Smooth muscle cell (in vitro differentiated cells): ENCODE measurements at regions not wholly inside any gene's neighbourhood (a gene's known extent, or its start where the extent isn't known, plus 50 kb on each side); places are given as distances from the start of the nearest gene placed in this dataset.

Experiments
- DNase-seq: peaks from one replicate; lab custom pipeline; 2025; ENCODE audit not compliant: unreplicated experiment; lab: John Stamatoyannopoulos, UW
- H2AFZ ChIP-seq: fragments of 200-600 bp; sonication (generic); 2 replicates; pipeline ENCODE4 v1.6.0; 2016; ENCODE audit warnings: antibody characterized with exemption, low read depth, mild to moderate bottlenecking
- H3F3A ChIP-seq: fragments of 200-600 bp; sonication (generic); 2 replicates; pipeline ENCODE4 v1.6.0; 2017; ENCODE audit warnings: antibody characterized with exemption, low read depth
- H3K27ac ChIP-seq: fragments of 200-600 bp; sonication (generic); 2 replicates; pipeline ENCODE4 v1.5.1; 2016; ENCODE audit warnings: low read depth, mild to moderate bottlenecking
- H3K27me3 ChIP-seq: fragments of 200-600 bp; sonication (generic); 2 replicates; pipeline ENCODE4 v1.6.1; 2016; ENCODE audit warnings: low read depth, mild to moderate bottlenecking
- H3K36me3 ChIP-seq: fragments of 200-600 bp; sonication (generic); 2 replicates; pipeline ENCODE4 v1.5.1; 2016; ENCODE audit warnings: low read depth
- H3K4me1 ChIP-seq: fragments of 200-600 bp; sonication (generic); 2 replicates; pipeline ENCODE4 v1.5.1; 2016; ENCODE audit warnings: low read depth
- H3K4me2 ChIP-seq: fragments of 200-600 bp; sonication (generic); 2 replicates; pipeline ENCODE4 v1.6.0; 2016; ENCODE audit warnings: mild to moderate bottlenecking
- H3K4me3 ChIP-seq: fragments of 200-600 bp; sonication (generic); 2 replicates; pipeline ENCODE4 v1.5.1; 2016; ENCODE audit warnings: mild to moderate bottlenecking
- H3K79me2 ChIP-seq: fragments of 200-600 bp; sonication (generic); 2 replicates; pipeline ENCODE4 v1.6.0; 2016; ENCODE audit warnings: low read depth, mild to moderate bottlenecking
- H3K9ac ChIP-seq: fragments of 200-600 bp; sonication (generic); 2 replicates; pipeline ENCODE4 v1.6.0; 2016; ENCODE audit warnings: low read depth
- H3K9me3 ChIP-seq: fragments of 200-600 bp; sonication (generic); replicated peaks from 2 replicates; pipeline ENCODE4 v1.5.1; 2016; ENCODE audit warnings: low read depth
- H4K20me1 ChIP-seq: fragments of 200-600 bp; sonication (generic); 2 replicates; pipeline ENCODE4 v1.6.0; 2016; ENCODE audit warnings: low read depth
- CTCF ChIP-seq: fragments of 200-600 bp; sonication (generic); IDR thresholded peaks from 2 replicates; pipeline ENCODE4 v1.5.1; 2017; ENCODE audit warnings: borderline replicate concordance, mild to moderate bottlenecking, antibody characterized with exemption; ENCODE audit not compliant: insufficient read depth, poor library complexity, severe bottlenecking
- WGBS: methylation state at CpG from one replicate; pipeline ENCODE4 v1.1.7; 2016; ENCODE audit warnings: low lambda C conversion rate; 5-methylcytosine and 5-hydroxymethylcytosine counted together

GRCh38 chr2:163367825-163368582 lies 367.8 kb downstream of the FIGN start:
- Histone ChIP-seq H3K9me3 (no peaks in the 10 kb centered on the region), H3K27ac (no peak overlapping the region), H3K9ac (no peak overlapping the region), H4K20me1 (no peaks in the 10 kb centered on the region), H3K4me1 (no peaks in the 10 kb centered on the region), H3K79me2 (no peaks in the 10 kb centered on the region), H3F3A (no peaks in the 10 kb centered on the region), H2AFZ (no peak overlapping the region), H3K4me3 (no peak overlapping the region), H3K36me3 (no peaks in the 10 kb centered on the region), H3K4me2 (no peak overlapping the region), H3K27me3 (no peaks in the 10 kb centered on the region)
- no peak for DNase-seq
- no peak for TF ChIP-seq CTCF
- WGBS = 92% methylated on average over 4 of the region's 4 CpGs

- H2AFZ ChIP-seq = no peak overlapping the region
- H3K27ac ChIP-seq = no peak overlapping the region
- H3K27me3 ChIP-seq = no peaks in the 10 kb centered on the region
- no peaks in the 10 kb centered on the region for H3K9me3 ChIP-seq
- TF ChIP-seq CTCF = no peak
- no peaks in the 10 kb centered on the region for H3K79me2 ChIP-seq
- H3K4me3 ChIP-seq = no peak overlapping the region
- H3F3A ChIP-seq = no peaks in the 10 kb centered on the region
- H3K4me2 ChIP-seq = no peak overlapping the region
- no peak overlapping the region for H3K9ac ChIP-seq
- no peaks in the 10 kb centered on the region for H3K4me1 ChIP-seq
- no peak for DNase-seq
- no peaks in the 10 kb centered on the region for H4K20me1 ChIP-seq
- H3K36me3 ChIP-seq = no peaks in the 10 kb centered on the region
These were observed 371.1 kb downstream of the FIGN start for GRCh38 chr2:163364736-163365135.

GRCh38 chr2:163353551-163353950 lies 382.3 kb downstream of the FIGN start:
- TF ChIP-seq CTCF = no peak
- H2AFZ ChIP-seq = no peak overlapping the region
- H3K9ac ChIP-seq = no peak overlapping the region
- no peaks in the 10 kb centered on the region for H3K9me3 ChIP-seq
- H3K4me2 ChIP-seq = no peak overlapping the region
- no peak for DNase-seq
- no peak overlapping the region for H3K4me3 ChIP-seq
- H3K4me1 ChIP-seq = peaks cover 11% of the 10 kb centered on the region
- no peaks in the 10 kb centered on the region for H3K79me2 ChIP-seq
- no peaks in the 10 kb centered on the region for H4K20me1 ChIP-seq
- H3K27ac ChIP-seq = no peak overlapping the region
- 86% methylated on average over 1 of the region's 1 CpG for WGBS
- H3K36me3 ChIP-seq = no peaks in the 10 kb centered on the region
- H3F3A ChIP-seq = peaks cover 5% of the 10 kb centered on the region
- no peaks in the 10 kb centered on the region for H3K27me3 ChIP-seq

- Histone ChIP-seq H3K9ac (no peak overlapping the region), H3F3A (peaks cover 5% of the 10 kb centered on the region), H3K4me1 (peaks cover 19% of the 10 kb centered on the region), H2AFZ (no peak overlapping the region), H3K4me2 (no peak overlapping the region), H3K79me2 (no peaks in the 10 kb centered on the region), H3K9me3 (no peaks in the 10 kb centered on the region), H4K20me1 (no peaks in the 10 kb centered on the region), H3K27ac (no peak overlapping the region), H3K36me3 (no peaks in the 10 kb centered on the region), H3K27me3 (no peaks in the 10 kb centered on the region), H3K4me3 (no peak overlapping the region)
- TF ChIP-seq CTCF = no peak
- WGBS = 98% methylated on average over 2 of the region's 2 CpGs
- no peak for DNase-seq
These were observed 383.8 kb downstream of the FIGN start for GRCh38 chr2:163351966-163352365.
